ENCODE measurements at regions not wholly inside any gene's neighbourhood (a gene's known extent, or its start where the extent isn't known, plus 50 kb on each side); places are given as distances from the start of the nearest gene placed in this dataset.

DNA sequence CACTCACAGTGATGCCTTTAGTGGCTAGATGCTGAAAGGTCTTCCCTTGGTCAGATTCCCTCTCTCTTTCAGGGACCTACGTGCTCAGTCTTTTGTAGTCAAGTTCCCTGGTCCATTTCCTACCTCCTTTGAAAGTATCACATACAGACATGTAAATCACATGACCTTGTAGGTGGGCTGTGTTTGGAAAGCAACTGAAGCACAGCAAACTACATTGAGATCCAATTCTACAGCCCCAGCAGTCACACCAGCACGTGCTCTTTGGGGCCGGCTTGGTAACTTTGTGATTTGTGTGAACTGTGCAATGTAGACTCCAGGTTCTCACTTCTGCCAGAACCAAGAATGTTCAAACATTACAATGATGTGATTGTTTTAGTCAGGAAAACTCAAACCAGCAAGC, 89.7 kb upstream of the PLPP4 start:
- no peak for TF ChIP-seq CTCF (IDR thresholded peaks at IDR 0.05)
- TF ChIP-seq POLR2A (IDR thresholded peaks at IDR 0.05): no peak
